ENCODE measurements at regions not wholly inside any gene's neighbourhood (a gene's known extent, or its start where the extent isn't known, plus 50 kb on each side); places are given as distances from the start of the nearest gene placed in this dataset.

DNA sequence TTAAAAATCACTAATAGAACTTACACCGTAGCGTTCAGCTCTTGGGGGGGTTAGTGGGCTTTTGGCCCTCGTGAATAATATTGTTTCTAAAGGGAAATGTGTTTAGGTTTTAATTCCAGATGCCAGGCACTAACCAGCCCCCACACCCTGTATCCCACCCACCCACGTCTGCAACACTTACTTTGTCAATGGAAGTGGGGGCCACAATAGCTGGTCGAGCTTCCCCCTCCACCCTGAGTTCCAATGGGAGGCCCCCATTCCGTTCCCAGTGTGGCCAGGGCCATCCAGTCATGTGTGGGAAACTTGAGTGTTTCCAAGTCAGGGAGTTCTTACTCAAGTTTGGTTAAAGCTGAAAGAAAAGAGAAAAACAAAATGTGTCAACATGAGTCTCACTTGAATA is 271.4 kb downstream of the ENC1 start:
- in situ Hi-C loops (cut with HindIII; ENCODE audit: low sequenced_read_pairs) = no loop called here
- no peak overlapping the region for H3K4me3 ChIP-seq (ENCODE audit: low read depth, low read length)
- no peak for DNase-seq (ENCODE audit: low read depth, low spot score)
- TF ChIP-seq, protein P1, sequence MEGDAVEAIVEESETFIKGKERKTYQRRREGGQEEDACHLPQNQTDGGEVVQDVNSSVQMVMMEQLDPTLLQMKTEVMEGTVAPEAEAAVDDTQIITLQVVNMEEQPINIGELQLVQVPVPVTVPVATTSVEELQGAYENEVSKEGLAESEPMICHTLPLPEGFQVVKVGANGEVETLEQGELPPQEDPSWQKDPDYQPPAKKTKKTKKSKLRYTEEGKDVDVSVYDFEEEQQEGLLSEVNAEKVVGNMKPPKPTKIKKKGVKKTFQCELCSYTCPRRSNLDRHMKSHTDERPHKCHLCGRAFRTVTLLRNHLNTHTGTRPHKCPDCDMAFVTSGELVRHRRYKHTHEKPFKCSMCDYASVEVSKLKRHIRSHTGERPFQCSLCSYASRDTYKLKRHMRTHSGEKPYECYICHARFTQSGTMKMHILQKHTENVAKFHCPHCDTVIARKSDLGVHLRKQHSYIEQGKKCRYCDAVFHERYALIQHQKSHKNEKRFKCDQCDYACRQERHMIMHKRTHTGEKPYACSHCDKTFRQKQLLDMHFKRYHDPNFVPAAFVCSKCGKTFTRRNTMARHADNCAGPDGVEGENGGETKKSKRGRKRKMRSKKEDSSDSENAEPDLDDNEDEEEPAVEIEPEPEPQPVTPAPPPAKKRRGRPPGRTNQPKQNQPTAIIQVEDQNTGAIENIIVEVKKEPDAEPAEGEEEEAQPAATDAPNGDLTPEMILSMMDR (IDR thresholded peaks at IDR 0.05; ENCODE audit: low read depth, low read length) = no peak

DNA sequence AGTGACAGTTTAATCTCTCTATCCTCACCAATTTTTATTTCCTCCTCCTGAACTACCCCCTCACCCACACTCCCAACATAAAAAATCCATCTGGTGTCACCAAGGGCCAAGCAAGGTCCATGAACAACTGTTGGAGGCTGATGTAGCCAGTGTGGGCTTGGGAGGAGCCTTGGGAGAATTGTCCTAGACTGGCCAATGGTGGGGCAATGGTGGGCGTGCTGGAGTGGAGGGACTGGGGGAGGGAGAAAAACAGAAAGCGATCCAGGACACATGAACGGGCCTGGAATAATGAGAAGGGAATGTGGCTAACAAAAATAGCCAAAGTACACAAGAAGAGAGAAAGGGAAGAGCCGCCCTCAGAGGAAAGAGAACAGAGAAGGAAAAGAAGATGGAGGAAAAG is 272.6 kb downstream of the ENC1 start:
- TF ChIP-seq, protein P1 (IDR thresholded peaks at IDR 0.05; ENCODE audit: low read depth, low read length) = no peak

DNA sequence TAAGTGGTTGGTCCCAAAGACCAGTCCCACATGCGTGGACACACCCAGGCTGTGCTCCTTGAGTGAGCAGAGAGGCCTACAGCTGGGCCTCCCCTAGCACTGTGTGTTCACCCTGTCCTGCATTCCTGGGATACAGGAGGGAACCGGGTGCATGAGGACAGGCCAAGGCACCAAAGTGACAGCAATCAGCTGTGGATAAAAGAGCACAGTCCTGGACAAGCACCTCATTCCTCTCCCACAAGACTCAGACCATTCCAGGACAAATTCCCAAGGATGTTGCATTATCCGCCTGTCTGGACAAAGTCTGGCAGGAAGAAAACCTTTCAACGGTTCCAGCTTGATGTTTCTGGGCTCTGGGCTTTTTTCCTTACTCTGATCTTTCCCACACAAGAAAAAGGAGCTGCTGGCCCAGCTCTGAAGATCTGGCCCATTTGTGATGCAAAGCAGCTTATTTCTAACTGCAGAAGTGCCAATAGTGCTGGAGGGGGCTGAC is 273.2 kb downstream of the ENC1 start:
- TF ChIP-seq, protein P1 (IDR thresholded peaks at IDR 0.05; ENCODE audit: low read depth, low read length) = no peak
- in situ Hi-C loops (cut with HindIII; ENCODE audit: low sequenced_read_pairs) = no loop called here
- no peak overlapping the region for H3K4me3 ChIP-seq (ENCODE audit: low read depth, low read length)
- DNase-seq (ENCODE audit: low read depth, low spot score) = no peak

More for the DNA sequence above, 272.6 kb downstream of the ENC1 start:
- no peak for DNase-seq (ENCODE audit: low read depth, low spot score)
- no peak overlapping the region for H3K4me3 ChIP-seq (ENCODE audit: low read depth, low read length)
- in situ Hi-C loops (cut with HindIII; ENCODE audit: low sequenced_read_pairs) = no loop called here

DNA sequence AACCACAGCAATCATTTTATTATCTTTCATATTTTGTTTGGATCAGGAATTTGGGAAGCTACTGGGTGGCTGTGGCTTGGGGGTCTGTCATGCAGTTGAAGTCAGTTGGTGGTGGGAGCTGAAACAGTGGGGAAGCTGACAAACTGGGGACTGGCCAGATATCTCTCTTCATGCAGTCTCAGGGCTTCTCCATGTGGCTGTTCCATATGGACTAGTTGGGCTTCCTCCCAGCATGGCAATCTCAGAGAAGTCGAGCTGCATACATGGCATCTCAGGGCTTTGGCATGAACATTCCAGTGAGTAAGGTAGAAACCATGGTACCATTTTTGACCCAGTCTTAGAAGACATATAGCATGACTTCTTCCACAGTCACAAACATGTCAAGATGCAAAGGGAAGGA is 274.8 kb downstream of the ENC1 start:
- TF ChIP-seq, protein P1 (IDR thresholded peaks at IDR 0.05; ENCODE audit: low read depth, low read length) = no peak
- no peak overlapping the region for H3K4me3 ChIP-seq (ENCODE audit: low read depth, low read length)
- in situ Hi-C loops (cut with HindIII; ENCODE audit: low sequenced_read_pairs) = no loop called here
- DNase-seq (ENCODE audit: low read depth, low spot score) = no peak

DNA sequence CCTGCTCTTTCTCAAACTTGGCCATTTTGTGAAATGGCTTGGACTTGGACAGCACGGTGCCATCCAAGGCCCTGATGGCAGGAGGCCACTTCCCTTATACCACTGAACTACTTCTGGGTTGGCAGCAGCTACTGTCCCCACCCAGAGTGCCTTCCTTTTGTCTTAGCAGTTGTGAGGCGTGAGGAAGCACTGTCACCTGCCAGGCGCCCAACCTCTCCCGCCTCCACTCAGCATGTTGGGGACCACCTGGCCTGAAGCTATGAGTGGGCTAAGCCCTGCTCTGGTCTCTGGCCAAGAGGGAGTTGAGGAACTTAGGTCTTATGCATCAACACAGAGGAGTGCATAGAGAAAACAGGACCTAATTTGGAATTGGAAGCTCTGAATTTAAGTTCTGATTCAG is 276.0 kb downstream of the ENC1 start:
- TF ChIP-seq, protein P1 (IDR thresholded peaks at IDR 0.05; ENCODE audit: low read depth, low read length) = no peak
- no peak for DNase-seq (ENCODE audit: low read depth, low spot score)
- no peak overlapping the region for H3K4me3 ChIP-seq (ENCODE audit: low read depth, low read length)
- in situ Hi-C loops (cut with HindIII; ENCODE audit: low sequenced_read_pairs) = no loop called here

DNA sequence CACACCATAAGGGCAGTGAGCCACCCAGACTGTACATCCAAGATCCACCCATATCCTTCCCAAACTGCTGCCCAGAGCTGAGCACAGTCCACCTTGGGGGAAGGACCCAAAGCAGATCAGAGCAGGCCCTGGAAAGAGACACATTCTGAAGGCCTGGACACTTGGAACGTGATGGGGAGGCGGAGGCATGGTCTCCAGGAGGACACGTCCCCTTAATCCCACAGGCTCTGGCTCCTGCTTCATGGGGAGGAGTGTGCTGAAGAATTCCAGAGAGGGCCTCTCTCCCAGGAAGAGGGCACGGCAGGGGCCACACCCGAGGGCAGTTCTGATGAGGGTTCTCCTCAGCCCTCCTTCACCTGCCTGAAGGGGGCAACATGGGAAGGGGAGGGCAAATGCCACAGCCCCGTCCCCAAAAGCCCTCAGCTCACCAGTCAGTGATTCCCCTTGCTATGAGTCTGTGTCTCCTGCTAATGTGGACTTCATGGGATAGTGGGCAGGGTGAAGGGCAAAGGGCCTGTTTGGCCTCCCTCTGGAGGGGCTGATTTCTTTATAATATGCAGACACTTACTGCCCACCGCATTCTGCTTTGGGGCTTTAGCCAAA is 276.8 kb downstream of the ENC1 start:
- TF ChIP-seq, protein P1 (IDR thresholded peaks at IDR 0.05; ENCODE audit: low read depth, low read length) = no peak
- in situ Hi-C loops (cut with HindIII; ENCODE audit: low sequenced_read_pairs) = no loop called here
- no peak overlapping the region for H3K4me3 ChIP-seq (ENCODE audit: low read depth, low read length)
- DNase-seq (ENCODE audit: low read depth, low spot score) = no peak

All from astrocyte of the spinal cord (primary cell).